ENCODE measurements at regions not wholly inside any gene's neighbourhood (a gene's known extent, or its start where the extent isn't known, plus 50 kb on each side); places are given as distances from the start of the nearest gene placed in this dataset.
"Not testable (repeated sequence)": the region's sequence is repeated elsewhere in the genome, so short reads cannot be mapped to it uniquely, and the experiment has no call there.

DNA sequence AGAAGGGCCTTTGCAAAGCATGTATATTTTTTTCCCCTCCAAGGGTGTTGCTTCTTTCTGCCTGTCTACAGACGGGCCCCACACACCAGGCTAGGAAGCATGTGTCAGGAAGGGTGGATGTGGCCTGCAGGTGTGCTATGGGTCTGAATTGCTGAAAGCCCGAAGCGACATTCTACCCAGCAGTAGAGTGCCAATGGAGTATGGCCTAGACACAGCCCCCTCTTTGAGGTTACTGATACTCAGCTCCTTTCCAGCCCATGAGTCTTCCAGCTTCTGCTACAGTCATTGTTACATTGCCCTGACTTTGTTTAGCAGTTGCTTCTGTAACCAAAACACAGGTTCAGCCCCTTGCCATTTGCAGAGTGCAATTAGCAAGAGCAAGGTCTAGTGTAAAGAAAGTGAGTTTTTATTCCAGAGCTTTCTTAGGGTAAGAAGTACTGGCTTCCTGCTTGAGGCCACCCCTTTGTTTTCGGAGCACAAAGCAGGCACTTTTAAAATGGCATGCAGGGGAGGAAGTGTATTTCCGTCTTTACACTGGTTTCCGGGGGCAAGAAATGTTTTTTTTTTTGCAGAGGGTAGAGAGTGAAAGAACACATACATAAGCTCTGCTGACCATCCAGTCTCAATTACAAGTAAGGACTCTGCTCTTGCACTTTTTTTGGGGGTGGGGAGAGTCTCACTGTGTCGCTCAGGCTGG, 428.0 kb upstream of the AMELY start:
- H3K27ac ChIP-seq = no peak overlapping the region
- no peak for TF ChIP-seq ZFX (IDR thresholded peaks at IDR 0.05; ENCODE audit: borderline replicate concordance)
- TF ChIP-seq, protein P1, sequence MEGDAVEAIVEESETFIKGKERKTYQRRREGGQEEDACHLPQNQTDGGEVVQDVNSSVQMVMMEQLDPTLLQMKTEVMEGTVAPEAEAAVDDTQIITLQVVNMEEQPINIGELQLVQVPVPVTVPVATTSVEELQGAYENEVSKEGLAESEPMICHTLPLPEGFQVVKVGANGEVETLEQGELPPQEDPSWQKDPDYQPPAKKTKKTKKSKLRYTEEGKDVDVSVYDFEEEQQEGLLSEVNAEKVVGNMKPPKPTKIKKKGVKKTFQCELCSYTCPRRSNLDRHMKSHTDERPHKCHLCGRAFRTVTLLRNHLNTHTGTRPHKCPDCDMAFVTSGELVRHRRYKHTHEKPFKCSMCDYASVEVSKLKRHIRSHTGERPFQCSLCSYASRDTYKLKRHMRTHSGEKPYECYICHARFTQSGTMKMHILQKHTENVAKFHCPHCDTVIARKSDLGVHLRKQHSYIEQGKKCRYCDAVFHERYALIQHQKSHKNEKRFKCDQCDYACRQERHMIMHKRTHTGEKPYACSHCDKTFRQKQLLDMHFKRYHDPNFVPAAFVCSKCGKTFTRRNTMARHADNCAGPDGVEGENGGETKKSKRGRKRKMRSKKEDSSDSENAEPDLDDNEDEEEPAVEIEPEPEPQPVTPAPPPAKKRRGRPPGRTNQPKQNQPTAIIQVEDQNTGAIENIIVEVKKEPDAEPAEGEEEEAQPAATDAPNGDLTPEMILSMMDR (IDR thresholded peaks at IDR 0.05) = no peak

- TF ChIP-seq ZFX (IDR thresholded peaks at IDR 0.05; ENCODE audit: borderline replicate concordance) = no peak
- TF ChIP-seq, protein P1 (IDR thresholded peaks at IDR 0.05) = no peak
Observed at GRCh38 chrY:7336023-7336873, 424.7 kb upstream of the AMELY start.

GRCh38 chrY:7334449-7334848, 422.9 kb upstream of the AMELY start:
- no peak for TF ChIP-seq ZFX (IDR thresholded peaks at IDR 0.05; ENCODE audit: borderline replicate concordance)
- TF ChIP-seq, protein P1 (IDR thresholded peaks at IDR 0.05) = no peak

More at GRCh38 chrY:7336023-7336873, 424.7 kb upstream of the AMELY start:
- no peak overlapping the region for H3K27ac ChIP-seq

GRCh38 chrY:7326296-7327246, 415.0 kb upstream of the AMELY start:
- no peak for TF ChIP-seq ZFX (IDR thresholded peaks at IDR 0.05; ENCODE audit: borderline replicate concordance)
- TF ChIP-seq, protein P1 (IDR thresholded peaks at IDR 0.05) = no peak
- H3K27ac ChIP-seq = no peak overlapping the region

More at GRCh38 chrY:7334449-7334848, 422.9 kb upstream of the AMELY start:
- H3K27ac ChIP-seq = no peak overlapping the region

DNA sequence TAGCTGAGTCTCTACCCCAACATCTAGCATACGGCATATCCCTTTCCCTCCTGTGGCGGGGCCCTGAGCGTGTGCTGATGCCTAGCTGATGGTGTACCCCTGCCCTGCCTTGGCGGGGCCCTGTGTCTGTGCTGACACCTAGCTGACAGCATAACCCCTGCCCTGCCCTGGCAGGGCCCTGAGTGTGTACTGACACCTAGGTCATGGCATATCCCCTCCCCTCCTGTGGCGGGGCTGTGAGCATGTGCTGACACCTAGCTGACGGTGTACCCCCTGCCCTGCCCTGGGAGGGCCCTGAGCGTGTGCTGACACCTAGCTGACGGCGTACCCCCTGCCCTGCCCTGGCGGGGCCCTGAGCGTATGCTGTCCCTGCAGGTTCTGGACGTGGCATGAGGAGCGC, 414.0 kb upstream of the AMELY start:
- TF ChIP-seq, protein P1 (IDR thresholded peaks at IDR 0.05) = no peak
- no peak for TF ChIP-seq ZFX (IDR thresholded peaks at IDR 0.05; ENCODE audit: borderline replicate concordance)
- no peak overlapping the region for H3K27ac ChIP-seq

DNA sequence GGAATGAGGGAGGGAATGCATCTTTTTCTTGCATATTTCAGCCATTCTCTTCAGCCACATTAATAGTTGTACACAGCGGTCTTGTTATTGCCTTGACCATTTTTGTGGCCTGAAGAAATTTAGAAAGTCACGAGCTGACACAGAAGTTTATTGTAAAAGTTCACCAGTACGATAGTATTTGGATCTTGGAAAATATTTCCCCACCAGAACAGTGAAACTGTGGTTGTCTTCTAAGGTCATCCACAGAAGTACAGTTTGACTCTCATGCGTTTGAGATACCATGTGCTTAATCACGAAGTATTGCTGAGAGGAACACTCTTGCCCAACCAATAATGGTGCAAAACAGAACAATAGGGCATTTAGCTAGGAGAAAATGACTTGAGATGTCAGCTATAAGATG, 409.2 kb upstream of the AMELY start:
- no peak overlapping the region for H3K27ac ChIP-seq
- TF ChIP-seq, protein P1 (IDR thresholded peaks at IDR 0.05) = no peak
- TF ChIP-seq ZFX (IDR thresholded peaks at IDR 0.05; ENCODE audit: borderline replicate concordance) = no peak

GRCh38 chrY:7320171-7320570, 408.6 kb upstream of the AMELY start:
- H3K27ac ChIP-seq = not testable (repeated sequence)
